Astrocyte (in vitro differentiated cells and primary cell): ENCODE measurements at regions not wholly inside any gene's neighbourhood (a gene's known extent, or its start where the extent isn't known, plus 50 kb on each side); places are given as distances from the start of the nearest gene placed in this dataset.

Experiments used
- DNase-seq: peaks from one replicate; pipeline ENCODE4 v3.0.0-alpha.2; 2010; ENCODE audit warnings: low read depth
- FAIRE-seq: peaks from 2 replicates; lab custom pipeline; 2011; peaks lifted over from hg19 to GRCh38; lab: Jason Lieb, UNC
- H2AFZ ChIP-seq: 2 replicates; pipeline ENCODE4 v1.6.0; 2012; ENCODE audit warnings: low read depth, low read length, inconsistent platforms
- H3K27ac ChIP-seq: 2 replicates; pipeline ENCODE4 v1.5.1; 2011; ENCODE audit warnings: low read depth, low read length, inconsistent platforms
- H3K27me3 ChIP-seq: 2 replicates; pipeline ENCODE4 v1.6.0; 2011; ENCODE audit warnings: low read length, inconsistent platforms; ENCODE audit not compliant: insufficient read depth
- H3K36me3 ChIP-seq: 2 replicates; pipeline ENCODE4 v1.5.1; 2011; ENCODE audit warnings: low read length, inconsistent platforms; ENCODE audit not compliant: insufficient read depth
- H3K4me1 ChIP-seq: 2 replicates; pipeline ENCODE4 v1.5.1; 2011; ENCODE audit warnings: low read length, inconsistent platforms; ENCODE audit not compliant: insufficient read depth
- H3K4me2 ChIP-seq: 2 replicates; pipeline ENCODE4 v1.6.0; 2012; ENCODE audit warnings: low read length, inconsistent platforms
- H3K4me3 ChIP-seq: 2 replicates; pipeline ENCODE4 v1.5.1; 2011; ENCODE audit warnings: low read depth, mild to moderate bottlenecking, low read length, inconsistent platforms; ENCODE audit not compliant: insufficient read depth
- H3K79me2 ChIP-seq: 2 replicates; pipeline ENCODE4 v1.6.0; 2012; ENCODE audit warnings: mild to moderate bottlenecking, low read length, inconsistent platforms; ENCODE audit not compliant: insufficient read depth
- H3K9ac ChIP-seq: 2 replicates; pipeline ENCODE4 v1.6.0; 2012; ENCODE audit warnings: mild to moderate bottlenecking, low read length, inconsistent platforms
- H3K9me3 ChIP-seq: 2 replicates; pipeline ENCODE4 v1.5.1; 2012; ENCODE audit warnings: low read depth, mild to moderate bottlenecking, low read length, inconsistent platforms; ENCODE audit not compliant: insufficient read depth
- H4K20me1 ChIP-seq: 2 replicates; pipeline ENCODE4 v1.6.0; 2012; ENCODE audit warnings: low read length, inconsistent platforms; ENCODE audit not compliant: insufficient read depth
- H3K27ac Mint-ChIP-seq: one replicate; pipeline ENCODE4 v1.8.0; 2021; ENCODE audit warnings: mild to moderate bottlenecking, mixed read lengths; ENCODE audit not compliant: unreplicated experiment
- H3K27me3 Mint-ChIP-seq: one replicate; pipeline ENCODE4 v1.8.0; 2021; ENCODE audit warnings: low read depth, mixed read lengths; ENCODE audit not compliant: unreplicated experiment
- H3K36me3 Mint-ChIP-seq: one replicate; pipeline ENCODE4 v1.8.0; 2021; ENCODE audit warnings: low read depth, mixed read lengths; ENCODE audit not compliant: unreplicated experiment
- H3K4me1 Mint-ChIP-seq: one replicate; pipeline ENCODE4 v1.8.0; 2021; ENCODE audit warnings: low read depth, mixed read lengths; ENCODE audit not compliant: unreplicated experiment
- H3K4me3 Mint-ChIP-seq: one replicate; pipeline ENCODE4 v1.8.0; 2021; ENCODE audit warnings: mild to moderate bottlenecking, moderate library complexity, mixed read lengths; ENCODE audit not compliant: unreplicated experiment
- H3K9me3 Mint-ChIP-seq: one replicate; pipeline ENCODE4 v1.8.0; 2021; ENCODE audit warnings: mild to moderate bottlenecking, mixed read lengths; ENCODE audit not compliant: unreplicated experiment
- CTCF ChIP-seq: IDR thresholded peaks from 2 replicates; pipeline ENCODE4 v1.5.1; 2011; ENCODE audit warnings: low read depth, mild to moderate bottlenecking, inconsistent platforms, low read length, moderate library complexity; ENCODE audit not compliant: insufficient read depth
- EZH2 ChIP-seq: IDR thresholded peaks from 2 replicates; pipeline ENCODE4 v1.6.1; 2012; ENCODE audit warnings: mild to moderate bottlenecking, low read length, inconsistent platforms; ENCODE audit not compliant: insufficient read depth

- H3K27me3 ChIP-seq = no peaks in the 10 kb centered on the region
- peak overlapping the region; percentile 12 for H2AFZ ChIP-seq
- Mint-ChIP-seq H3K4me3 (no peak overlapping the region), H3K9me3 (no peaks in the 10 kb centered on the region), H3K27ac (peak overlapping the region; percentile 98), H3K27me3 (no peaks in the 10 kb centered on the region), H3K4me1 (peaks cover 56% of the 10 kb centered on the region), H3K36me3 (no peaks in the 10 kb centered on the region)
- no peaks in the 10 kb centered on the region for H4K20me1 ChIP-seq
- TF ChIP-seq CTCF = no peak
- H3K4me2 ChIP-seq = peak overlapping the region; percentile 81
- peaks cover 49% of the 10 kb centered on the region for H3K4me1 ChIP-seq
- peak; percentile 60 for FAIRE-seq
- H3K27ac ChIP-seq = peak overlapping the region; percentile 98
- peak overlapping the region; percentile 82 for H3K9ac ChIP-seq
- peak; percentile 81 for DNase-seq
- no peaks in the 10 kb centered on the region for H3K79me2 ChIP-seq
- H3K36me3 ChIP-seq = no peaks in the 10 kb centered on the region
- peak overlapping the region; percentile 30 for H3K4me3 ChIP-seq
- no peaks in the 10 kb centered on the region for H3K9me3 ChIP-seq
These were observed 315.6 kb downstream of the GPAT3 start for GRCh38 chr4:83851261-83852084.

GRCh38 chr4:83850435-83850834 lies 314.5 kb downstream of the GPAT3 start:
- FAIRE-seq (peak; percentile 39), DNase-seq (peak; percentile 76)
- peak overlapping the region; percentile 81 for H3K4me2 ChIP-seq
- Mint-ChIP-seq H3K27me3 (no peaks in the 10 kb centered on the region), H3K9me3 (no peaks in the 10 kb centered on the region), H3K4me1 (peaks cover 46% of the 10 kb centered on the region), H3K4me3 (no peak overlapping the region), H3K27ac (peak overlapping the region; percentile 98), H3K36me3 (no peaks in the 10 kb centered on the region)
- H3K36me3 ChIP-seq = no peaks in the 10 kb centered on the region
- TF ChIP-seq CTCF = no peak
- TF ChIP-seq EZH2 = no peak
- no peak overlapping the region for H3K9ac ChIP-seq
- H2AFZ ChIP-seq = no peak overlapping the region
- H3K27ac ChIP-seq = peak overlapping the region; percentile 98
- no peaks in the 10 kb centered on the region for H4K20me1 ChIP-seq
- peaks cover 43% of the 10 kb centered on the region for H3K4me1 ChIP-seq
- H3K9me3 ChIP-seq = no peaks in the 10 kb centered on the region
- H3K79me2 ChIP-seq = no peaks in the 10 kb centered on the region
- H3K27me3 ChIP-seq = no peaks in the 10 kb centered on the region
- no peak overlapping the region for H3K4me3 ChIP-seq
